MV-4-11 (cell line): ENCODE measurements at regions not wholly inside any gene's neighbourhood (a gene's known extent, or its start where the extent isn't known, plus 50 kb on each side); places are given as distances from the start of the nearest gene placed in this dataset.

ENCODE experiments used
- DNase-seq: peaks from one replicate; lab custom pipeline; 2025; lab: John Stamatoyannopoulos, UW

DNA sequence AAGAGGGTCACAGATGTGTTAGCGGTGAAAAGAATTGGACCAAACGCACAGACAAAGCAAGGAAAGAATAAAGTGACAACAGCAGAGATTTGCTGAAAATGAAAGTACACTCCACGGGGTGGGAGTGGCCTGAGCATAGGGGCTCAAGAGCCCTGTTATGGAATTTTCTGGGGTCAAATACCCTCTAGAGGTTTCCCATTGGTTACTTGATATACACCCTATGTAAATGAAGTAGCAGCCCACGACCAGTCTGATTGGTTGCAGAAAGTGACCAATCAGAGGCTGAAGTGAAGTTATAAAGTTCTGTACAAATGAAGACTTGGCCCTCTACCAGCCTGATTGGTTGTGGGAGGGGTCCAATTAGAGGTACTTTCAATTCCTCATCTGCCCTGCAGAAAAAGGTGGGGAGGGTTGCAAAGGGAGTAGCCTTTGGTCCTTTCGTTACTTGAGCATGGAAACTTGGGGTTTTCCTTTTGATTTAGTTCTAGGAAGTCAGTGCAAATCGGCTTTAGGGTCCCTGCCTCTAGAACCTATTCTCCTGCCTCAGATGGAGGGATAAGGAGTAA is 125.6 kb upstream of the PRPS1L1 start:
- no peak for DNase-seq

GRCh38 chr7:18154726-18155125 is 127.1 kb upstream of the PRPS1L1 start:
- no peak for DNase-seq

DNA sequence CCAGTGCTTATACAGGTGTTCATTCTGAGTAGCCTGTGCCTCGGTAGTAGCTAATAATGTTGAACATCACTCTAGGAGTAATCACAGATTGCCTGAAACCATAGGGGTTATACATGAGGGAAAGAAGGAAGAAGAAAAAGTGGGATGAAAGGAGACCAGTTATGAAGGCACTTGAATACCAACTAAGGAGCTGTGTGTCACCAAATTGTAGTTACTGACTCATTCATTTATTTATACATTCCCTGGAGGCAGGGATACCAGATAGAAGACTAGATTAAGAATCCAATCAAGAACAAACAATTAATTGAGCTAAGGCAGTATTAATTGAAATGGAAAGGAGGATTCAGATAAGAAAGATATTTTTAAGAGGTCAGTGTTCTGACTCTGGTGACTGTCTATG is 129.6 kb upstream of the PRPS1L1 start:
- no peak for DNase-seq

GRCh38 chr7:18162657-18163056 is 135.0 kb upstream of the PRPS1L1 start:
- no peak for DNase-seq

DNA sequence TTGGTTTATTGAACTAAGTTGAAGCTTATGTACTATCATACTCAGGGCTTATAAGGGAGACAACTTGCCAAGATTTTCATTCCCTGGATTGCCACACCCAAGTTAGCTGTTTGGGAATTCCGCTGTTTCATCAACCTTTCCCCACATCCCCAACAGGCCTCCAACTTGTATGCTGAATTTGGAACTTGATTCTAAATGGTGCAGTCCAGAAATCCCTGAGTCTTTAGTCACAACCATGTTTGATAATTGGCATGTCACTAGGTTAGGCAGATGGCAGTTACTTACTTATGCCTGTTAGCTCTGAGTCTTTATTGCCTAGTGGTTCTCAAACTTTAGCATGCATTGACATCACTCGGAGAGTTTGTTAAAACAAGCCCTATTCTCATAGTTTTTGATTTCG is 135.4 kb upstream of the PRPS1L1 start:
- no peak for DNase-seq

DNA sequence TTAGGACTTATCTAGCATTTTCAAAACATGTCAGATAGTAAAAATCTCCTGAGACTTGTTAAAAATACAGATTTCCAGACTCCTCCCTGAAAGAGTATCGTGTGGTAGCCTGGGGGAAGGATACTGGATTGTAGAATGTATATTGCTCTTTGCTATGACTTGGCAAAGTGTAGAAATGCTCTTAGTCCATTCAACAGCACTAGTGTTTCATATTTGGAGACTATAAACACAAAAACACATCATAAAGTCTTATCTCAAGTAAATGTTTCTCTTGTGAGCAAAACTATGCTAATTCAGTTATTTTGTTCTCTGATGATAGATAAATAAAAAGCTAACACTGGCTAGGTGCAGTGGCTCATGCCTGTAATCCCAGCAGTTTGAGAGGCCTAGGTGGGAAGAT is 137.5 kb upstream of the PRPS1L1 start:
- no peak for DNase-seq

- no peak for DNase-seq
Observed at GRCh38 chr7:18166002-18166401, 138.4 kb upstream of the PRPS1L1 start.

DNA sequence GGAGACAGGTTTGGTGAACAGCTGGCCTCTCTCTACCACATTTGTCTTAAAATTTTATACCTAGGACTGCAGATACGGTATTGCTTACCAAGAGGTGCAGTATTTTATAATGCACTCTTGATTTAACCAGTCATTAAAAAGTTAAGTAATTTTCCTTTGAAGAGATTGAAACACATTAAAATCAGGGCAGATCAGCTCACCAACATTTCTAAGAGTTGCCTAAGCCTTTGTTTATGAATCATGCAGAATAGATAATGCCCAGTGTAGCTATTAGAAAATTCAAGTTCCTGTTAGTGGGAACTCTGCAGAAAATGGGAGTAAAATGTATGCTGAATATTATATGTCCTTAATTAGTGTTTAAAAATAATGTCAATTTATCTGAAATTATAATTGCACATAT is 140.2 kb upstream of the PRPS1L1 start:
- DNase-seq: no peak

DNA sequence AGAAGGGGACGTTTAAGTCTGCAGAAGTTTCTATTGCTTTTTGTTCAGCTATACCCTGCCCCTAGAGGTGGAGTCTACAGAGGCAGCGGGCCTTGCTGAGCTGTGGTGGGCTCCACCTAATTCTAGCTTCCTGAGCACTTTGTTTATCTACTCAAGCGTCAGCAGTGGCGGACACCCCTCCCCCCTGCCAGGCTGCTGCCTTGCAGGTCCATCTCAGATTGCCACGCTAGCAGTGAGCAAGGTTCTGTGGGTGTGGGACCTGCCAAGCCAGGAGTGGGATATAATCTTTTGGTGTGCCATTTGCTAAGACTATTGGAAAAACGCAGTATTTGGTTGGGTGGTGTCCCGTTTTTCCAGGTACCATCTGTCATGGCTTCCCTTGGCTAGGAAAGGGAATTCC is 147.3 kb upstream of the PRPS1L1 start:
- DNase-seq: no peak

GRCh38 chr7:18175801-18176450 is 148.3 kb upstream of the PRPS1L1 start:
- no peak for DNase-seq

GRCh38 chr7:18177129-18177814 is 149.6 kb upstream of the PRPS1L1 start:
- no peak for DNase-seq

DNA sequence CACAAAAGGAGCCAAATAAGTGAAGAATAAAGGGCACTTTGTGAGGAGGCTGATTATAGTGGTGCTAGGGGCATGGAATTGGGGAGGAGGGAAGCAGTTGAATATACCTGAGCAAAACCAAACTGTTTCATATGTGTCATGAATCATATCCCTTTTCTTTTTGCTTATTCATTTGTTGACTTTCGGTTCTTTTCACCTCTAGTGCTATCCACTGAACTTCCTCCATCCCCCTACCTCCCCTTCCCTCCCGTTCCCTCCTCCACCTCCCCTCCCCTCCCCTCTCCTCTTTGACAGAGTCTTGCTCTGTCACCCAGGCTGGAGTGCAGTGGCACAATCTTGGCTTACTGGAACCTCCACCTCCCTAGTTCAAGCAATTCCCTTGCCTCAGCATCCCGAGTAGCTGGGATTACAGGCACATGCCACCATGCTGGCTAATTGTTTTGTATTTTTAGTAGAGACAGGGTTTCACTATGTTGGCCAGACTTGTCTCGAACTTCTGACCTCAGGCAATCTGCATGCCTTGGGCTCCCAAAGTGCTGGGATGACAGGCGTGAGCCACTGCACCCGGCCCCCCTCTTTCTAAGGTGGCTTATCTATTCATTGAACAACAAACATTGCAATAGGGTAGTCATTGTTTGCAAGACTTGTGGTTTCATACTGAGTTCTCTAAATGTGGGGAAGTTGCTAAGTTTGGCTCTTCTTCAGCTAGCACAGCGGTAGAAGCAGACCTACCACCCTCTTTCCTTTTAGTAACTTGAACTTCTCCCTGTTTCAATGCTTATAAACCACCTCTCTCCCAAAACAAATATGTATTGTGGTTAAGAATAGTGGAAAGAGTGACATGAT is 150.4 kb upstream of the PRPS1L1 start:
- peak; percentile 98 for DNase-seq

DNA sequence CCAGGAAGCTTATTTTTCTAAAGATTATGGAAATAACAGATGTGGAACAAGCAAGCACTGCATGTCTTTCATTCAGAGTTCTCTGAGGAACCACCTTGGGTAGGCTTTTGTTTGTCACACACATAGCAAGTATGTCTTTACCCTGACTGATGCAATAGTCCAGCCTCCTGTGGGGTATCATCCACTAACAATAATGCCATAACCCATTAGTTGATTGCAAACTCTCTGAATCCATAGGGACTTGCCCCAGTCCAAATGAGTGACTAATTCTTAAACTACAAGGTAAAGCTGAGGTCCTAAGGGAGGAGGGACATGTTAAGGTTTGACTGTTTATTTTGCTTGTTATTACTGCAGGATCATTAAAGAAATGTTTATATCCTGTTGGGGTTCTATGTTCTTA is 151.4 kb upstream of the PRPS1L1 start:
- peak; percentile 22 for DNase-seq

DNA sequence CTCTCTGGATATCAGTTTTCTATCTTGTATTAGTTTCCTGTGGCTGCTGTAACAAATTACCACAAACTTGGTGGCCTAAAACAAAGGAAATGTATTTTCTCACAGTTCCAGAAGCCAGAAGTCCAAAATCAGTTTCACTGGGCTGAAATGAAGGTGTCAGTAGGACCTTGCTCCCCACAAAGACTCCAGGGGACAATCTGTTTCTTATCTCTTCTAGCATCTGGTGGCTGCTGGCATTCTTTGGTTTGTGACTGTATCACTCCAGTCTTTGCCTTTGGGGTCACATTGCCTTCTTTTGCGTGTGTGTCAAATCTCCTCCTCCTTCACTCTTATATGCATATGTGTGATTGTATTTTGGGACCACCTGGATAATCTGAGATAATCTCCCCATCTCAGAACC is 153.0 kb upstream of the PRPS1L1 start:
- no peak for DNase-seq

GRCh38 chr7:18189500-18190126 is 162.0 kb upstream of the PRPS1L1 start:
- no peak for DNase-seq

GRCh38 chr7:18191341-18191740 is 163.7 kb upstream of the PRPS1L1 start:
- peak; percentile 29 for DNase-seq

GRCh38 chr7:18191862-18192625 is 164.4 kb upstream of the PRPS1L1 start:
- no peak for DNase-seq

GRCh38 chr7:18194616-18195015 is 167.0 kb upstream of the PRPS1L1 start:
- no peak for DNase-seq

- DNase-seq: no peak
Observed at GRCh38 chr7:18196638-18197037, 169.0 kb upstream of the PRPS1L1 start.

DNA sequence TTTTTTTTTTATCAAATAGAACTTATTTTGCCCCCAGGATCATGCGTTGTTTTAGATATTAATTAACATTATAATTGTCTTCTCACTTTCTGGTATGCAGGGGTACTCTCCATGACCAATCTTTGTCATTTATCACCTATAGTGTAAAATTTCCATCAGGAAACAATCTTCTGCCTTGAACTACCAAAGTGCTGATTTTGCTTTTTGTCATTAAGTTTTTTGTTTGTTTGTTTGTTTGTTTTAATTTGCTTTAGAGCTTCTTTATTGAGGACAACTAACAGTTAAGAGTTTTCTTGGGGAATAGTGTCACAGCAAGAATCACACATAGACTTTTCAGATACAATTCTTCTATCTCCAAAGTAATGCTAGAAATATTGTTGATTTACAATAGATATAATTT is 171.2 kb upstream of the PRPS1L1 start:
- DNase-seq: no peak

- no peak for DNase-seq
Observed at GRCh38 chr7:18200266-18200665, 172.6 kb upstream of the PRPS1L1 start.

GRCh38 chr7:18200855-18201254 is 173.2 kb upstream of the PRPS1L1 start:
- DNase-seq: no peak
